Adrenal gland (tissue), 9 donors: ENCODE measurements at regions not wholly inside any gene's neighbourhood (a gene's known extent, or its start where the extent isn't known, plus 50 kb on each side); places are given as distances from the start of the nearest gene placed in this dataset.

Experiments
- DNase-seq, 7 donors: peaks; one replicate each; pipeline ENCODE4 v3.0.0-alpha.2; 2019 to 2020
- H3K27ac ChIP-seq, 5 donors: fragments of 200-600 bp; sonication (generic) in 4 of 5; 1 replicate in 3 of 5; 2 replicates in 2 of 5; pipeline versions ENCODE4 v1.5.1 to v1.8.0; 2016 to 2020; ENCODE audit warnings: mild to moderate bottlenecking in 1 of 5
- H3K27me3 ChIP-seq: fragments of 200-600 bp; 2 replicates; pipeline ENCODE4 v1.8.0; 2021
- H3K36me3 ChIP-seq, 2 donors: fragments of 200-600 bp; replicated peaks in 1 of 2; 1 replicate in 1 of 2; 2 replicates in 1 of 2; pipeline versions ENCODE4 v1.5.1 to v1.8.0; 2018 to 2022
- H3K4me1 ChIP-seq, 2 donors: fragments of 200-600 bp; replicated peaks in 1 of 2; 1 replicate in 1 of 2; 2 replicates in 1 of 2; pipeline versions ENCODE4 v1.5.1 to v1.8.0; 2018 to 2021
- H3K4me3 ChIP-seq, 4 donors: fragments of 200-600 bp; sonication (generic) in 3 of 4; one replicate each; pipeline ENCODE4 v1.5.1; 2016 to 2018
- H3K9me3 ChIP-seq, 3 donors: fragments of 200-600 bp; sonication (generic) in 1 of 3; replicated peaks in 1 of 3; 1 replicate in 2 of 3; 2 replicates in 1 of 3; pipeline versions ENCODE4 v1.5.1 to v1.8.0; 2016 to 2021
- CTCF ChIP-seq, 6 experiments: fragments of 450-650 bp in 4 of 6; fragments of 200-600 bp in 2 of 6; sonication (generic) in 1 of 6; IDR thresholded peaks; 1 replicate in 5 of 6; 2 replicates in 1 of 6; pipeline versions ENCODE4 v1.5.1 to v1.8.0; 2016 to 2021; ENCODE audit warnings: antibody characterized with exemption in 6 of 6, mild to moderate bottlenecking in 2 of 6, moderate library complexity in 1 of 6
- POLR2A ChIP-seq, 2 donors: fragments of 450-650 bp; IDR thresholded peaks; one replicate each; pipeline ENCODE4 v1.6.1; 2017; ENCODE audit warnings: antibody characterized with exemption in 2 of 2, mild to moderate bottlenecking in 2 of 2, moderate library complexity in 1 of 2
- WGBS, 4 donors: extraction: QIAGEN DNeasy Blood & Tissue Kit in 2 of 4; methylation state at CpG; one replicate each; pipeline versions ENCODE4 v1.1.5 to v1.1.7; 2013 to 2017; 5-methylcytosine and 5-hydroxymethylcytosine counted together
- intact Hi-C, 2 donors: fragments of 100-400 bp; cut with DNase I; formaldehyde crosslinking; loops; one replicate each; pipeline versions ENCODE4 v1.14.1 to v1.15.0; 2022 to 2023
- donor health status: healthy with polysubstance abuse.
- donor health status: Bipolar disorder and iron deficiency.
- donor health status: DM: yes; HTN: yes; CAD: no.
- donor health status: DM: no; HTN: no; CAD: no.
- donor health status: DM: no; HTN: no; CAD: no.

- TF ChIP-seq CTCF (IDR thresholded peaks at IDR 0.05) (no peak), POLR2A (IDR thresholded peaks at IDR 0.05) (no peak)
- H3K4me1 ChIP-seq, result no peaks in the 10 kb centered on the region
- intact Hi-C loops, result no loop called here
- no peaks in the 10 kb centered on the region for H3K27me3 ChIP-seq
- 60 to 70% (median 68%) methylated on average over 11 to 12 of the region's 12 CpGs for WGBS, 4 donors
- DNase-seq, result peak in 1 of 7 donors; percentile 7
- no peak overlapping the region for H3K27ac ChIP-seq
- no peak overlapping the region for H3K4me3 ChIP-seq
- no peaks in the 10 kb centered on the region for H3K9me3 ChIP-seq
- H3K36me3 ChIP-seq, result no peaks in the 10 kb centered on the region
These were observed 159.3 kb upstream of the JARID2 start for GRCh38 chr6:15086348-15087158.

GRCh38 chr6:15087186-15087589 lies 158.7 kb upstream of the JARID2 start:
- TF ChIP-seq CTCF (IDR thresholded peaks at IDR 0.05), result no peak
- TF ChIP-seq POLR2A (IDR thresholded peaks at IDR 0.05), result no peak

GRCh38 chr6:15088904-15089568 lies 156.8 kb upstream of the JARID2 start:
- H3K4me3 ChIP-seq, result no peak overlapping the region
- H3K4me1 ChIP-seq, result no peaks in the 10 kb centered on the region
- H3K9me3 ChIP-seq, result no peaks in the 10 kb centered on the region
- no peaks in the 10 kb centered on the region for H3K36me3 ChIP-seq
- H3K27ac ChIP-seq, result no peak overlapping the region
- 65 to 82% (median 75%) methylated on average over 7 of the region's 7 CpGs for WGBS, 4 donors
- no peaks in the 10 kb centered on the region for H3K27me3 ChIP-seq
- intact Hi-C loops, result no loop called here
- no peak for DNase-seq
- TF ChIP-seq CTCF (IDR thresholded peaks at IDR 0.05), result no peak
- no peak for TF ChIP-seq POLR2A (IDR thresholded peaks at IDR 0.05)

More at GRCh38 chr6:15087186-15087589, 158.7 kb upstream of the JARID2 start:
- Histone ChIP-seq H3K36me3 (no peaks in the 10 kb centered on the region), H3K4me1 (no peaks in the 10 kb centered on the region), H3K27ac (no peak overlapping the region), H3K27me3 (no peaks in the 10 kb centered on the region), H3K4me3 (no peak overlapping the region), H3K9me3 (no peaks in the 10 kb centered on the region)
- intact Hi-C loops, result no loop called here
- no peak for DNase-seq
- 85 to 95% (median 91%) methylated on average over 5 of the region's 5 CpGs for WGBS, 4 donors

GRCh38 chr6:15089569-15090144 lies 156.2 kb upstream of the JARID2 start:
- whole genome bisulfite sequencing, 4 donors, result 58 to 80% (median 69%) methylated on average over 10 of the region's 10 CpGs
- intact Hi-C loops, result no loop called here
- Histone ChIP-seq H3K4me3 (no peak overlapping the region), H3K27me3 (no peaks in the 10 kb centered on the region), H3K4me1 (no peaks in the 10 kb centered on the region), H3K9me3 (no peaks in the 10 kb centered on the region), H3K36me3 (no peaks in the 10 kb centered on the region), H3K27ac (no peak overlapping the region)
- peak in 3 of 7 donors; percentile 10 to 75 (median 18) for DNase-seq
- TF ChIP-seq POLR2A (IDR thresholded peaks at IDR 0.05) (no peak), CTCF (IDR thresholded peaks at IDR 0.05) (no peak)
